GM21737 (cell line): ENCODE measurements at regions not wholly inside any gene's neighbourhood (a gene's known extent, or its start where the extent isn't known, plus 50 kb on each side); places are given as distances from the start of the nearest gene placed in this dataset.

ENCODE experiments used
- ATAC-seq: cut with Tn5 transposase; IDR thresholded peaks from one replicate; pipeline ENCODE4 v1.9.1; 2021; ENCODE audit warnings: mild to moderate bottlenecking, moderate library complexity; ENCODE audit not compliant: unreplicated experiment

DNA sequence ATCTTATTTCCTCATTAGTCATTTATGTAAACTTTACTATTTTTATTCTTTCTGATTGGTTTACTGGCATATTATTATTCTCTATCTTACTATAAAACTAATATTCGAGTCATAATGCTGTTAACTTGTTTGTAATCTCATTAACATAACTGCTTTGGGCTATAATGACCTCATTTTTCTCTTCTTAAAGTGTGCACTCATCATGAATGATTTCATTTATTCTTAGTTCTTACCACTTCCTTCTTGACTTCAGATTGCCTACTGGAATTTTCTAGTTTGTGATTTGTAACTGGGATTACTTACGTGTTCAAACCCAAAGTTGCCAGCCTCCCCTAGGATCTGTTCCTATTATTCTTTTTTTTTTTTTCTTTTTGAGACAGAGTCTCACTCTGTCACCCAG is 91.8 kb upstream of the TNFAIP3 start:
- no peak for ATAC-seq

DNA sequence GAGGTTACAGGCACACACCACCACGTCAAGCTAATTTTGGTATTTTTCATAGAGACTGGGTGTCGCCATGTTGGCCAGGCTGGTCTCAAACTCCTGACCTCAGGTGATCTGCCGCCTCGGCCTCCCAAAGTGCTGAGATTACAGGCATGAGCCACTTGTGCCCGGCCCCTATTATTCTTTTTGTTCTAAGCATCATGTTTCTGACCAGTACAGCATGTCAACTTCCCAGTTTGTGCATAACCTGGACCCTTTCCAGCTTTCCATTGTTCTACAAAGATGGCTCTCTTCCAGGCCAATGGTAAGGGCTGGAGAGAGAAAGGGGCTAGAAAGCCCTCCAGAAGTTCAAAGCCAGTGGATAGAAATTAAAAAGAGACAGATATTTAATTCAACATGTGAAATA is 91.3 kb upstream of the TNFAIP3 start:
- no peak for ATAC-seq

DNA sequence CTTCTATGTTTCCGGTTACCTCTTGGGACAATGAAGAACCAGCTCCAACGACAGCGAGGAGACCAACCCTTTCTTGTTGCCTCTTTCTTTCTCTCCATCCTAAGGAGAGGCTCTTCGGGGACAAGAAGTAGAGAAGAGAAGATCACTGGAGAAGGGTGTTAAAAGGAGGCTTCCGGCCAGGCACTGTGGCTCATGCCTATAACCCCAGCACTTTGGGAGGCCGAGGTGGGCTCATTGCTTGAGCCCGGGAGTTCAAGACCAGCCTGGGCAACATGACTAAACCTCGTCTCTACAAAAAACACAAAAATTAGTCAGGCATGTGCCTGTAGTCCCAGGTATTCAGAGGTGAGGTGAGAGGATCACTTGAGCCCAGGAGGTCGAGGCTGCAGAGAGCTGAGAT is 90.8 kb upstream of the TNFAIP3 start:
- ATAC-seq = no peak

DNA sequence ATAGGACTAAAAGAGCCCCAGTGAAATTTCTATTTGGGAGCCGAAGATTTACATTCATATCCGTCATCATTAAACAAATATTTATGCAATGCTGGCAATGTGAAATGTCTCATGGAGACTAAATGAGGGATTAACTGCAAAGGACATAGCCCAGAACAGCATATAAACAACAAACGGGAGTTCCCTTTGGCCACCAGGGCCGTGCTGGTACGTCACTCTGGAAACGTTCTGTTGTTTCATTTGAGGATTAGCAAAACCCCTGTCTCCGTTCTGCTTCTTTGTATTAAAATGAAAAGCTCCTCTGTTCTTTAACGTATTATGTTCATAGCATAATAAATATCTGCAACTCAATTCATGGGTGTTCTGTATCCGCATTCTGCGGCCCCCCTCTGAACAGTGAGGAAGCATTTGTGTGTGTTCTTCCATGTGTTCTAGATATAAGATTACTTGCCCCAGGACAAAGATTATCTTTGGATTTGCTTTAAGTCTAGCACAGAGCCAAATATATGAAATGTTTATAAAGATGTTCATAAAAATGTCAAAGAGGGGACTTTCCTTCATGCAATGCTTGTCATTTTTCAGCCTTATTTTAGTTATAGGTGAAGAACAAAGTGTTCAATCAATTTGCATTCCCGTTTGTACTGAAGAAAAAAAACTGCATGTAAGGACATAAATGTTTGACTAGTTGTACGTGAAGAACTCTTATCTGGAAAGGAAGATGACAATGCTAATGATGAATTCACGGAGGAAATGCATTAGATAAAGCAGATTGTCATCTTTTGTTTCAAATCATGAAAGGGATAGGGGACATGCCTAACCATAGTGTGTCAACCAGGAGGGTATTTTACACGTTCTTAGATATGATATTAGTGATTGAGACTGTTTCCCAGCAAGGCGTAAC is 90.0 kb upstream of the TNFAIP3 start:
- no peak for ATAC-seq

DNA sequence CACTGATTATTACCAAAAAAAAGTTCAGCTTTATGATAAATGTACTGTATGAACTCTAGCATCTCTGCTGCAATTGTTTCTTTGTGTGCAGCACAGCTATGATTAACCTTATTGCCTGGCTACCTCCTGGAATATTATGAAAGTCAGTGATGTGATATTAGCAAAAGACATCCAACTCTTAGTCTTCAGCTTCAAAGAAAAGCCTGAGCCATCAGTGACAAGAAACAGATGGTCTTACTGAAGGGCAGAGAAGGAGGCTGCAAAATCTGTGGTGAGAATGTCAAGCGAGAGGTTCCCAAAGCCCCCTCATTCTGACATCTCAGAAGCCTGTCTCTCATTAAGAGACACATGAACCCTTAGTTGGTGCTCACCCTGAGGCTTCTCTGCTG is 89.4 kb upstream of the TNFAIP3 start:
- ATAC-seq = no peak

DNA sequence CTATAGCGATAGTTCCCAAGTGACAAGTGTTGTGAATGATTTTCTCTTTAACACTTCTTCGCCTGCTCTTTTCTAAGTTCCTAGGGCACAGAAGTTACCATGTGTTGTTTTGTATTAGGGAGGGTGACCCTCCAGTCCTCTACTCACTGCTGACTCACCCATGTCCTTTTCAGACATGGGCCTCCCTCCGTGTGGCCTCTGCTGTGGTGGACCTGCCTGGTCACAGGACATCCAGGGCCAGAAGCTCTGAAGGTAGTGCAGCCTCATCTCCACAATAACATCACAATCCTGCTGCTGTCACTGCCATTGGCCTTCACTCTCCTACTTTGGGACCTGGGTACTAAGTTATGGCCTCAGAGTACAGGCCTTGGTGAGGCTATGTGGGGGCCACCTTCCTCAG is 87.1 kb upstream of the TNFAIP3 start:
- no peak for ATAC-seq

DNA sequence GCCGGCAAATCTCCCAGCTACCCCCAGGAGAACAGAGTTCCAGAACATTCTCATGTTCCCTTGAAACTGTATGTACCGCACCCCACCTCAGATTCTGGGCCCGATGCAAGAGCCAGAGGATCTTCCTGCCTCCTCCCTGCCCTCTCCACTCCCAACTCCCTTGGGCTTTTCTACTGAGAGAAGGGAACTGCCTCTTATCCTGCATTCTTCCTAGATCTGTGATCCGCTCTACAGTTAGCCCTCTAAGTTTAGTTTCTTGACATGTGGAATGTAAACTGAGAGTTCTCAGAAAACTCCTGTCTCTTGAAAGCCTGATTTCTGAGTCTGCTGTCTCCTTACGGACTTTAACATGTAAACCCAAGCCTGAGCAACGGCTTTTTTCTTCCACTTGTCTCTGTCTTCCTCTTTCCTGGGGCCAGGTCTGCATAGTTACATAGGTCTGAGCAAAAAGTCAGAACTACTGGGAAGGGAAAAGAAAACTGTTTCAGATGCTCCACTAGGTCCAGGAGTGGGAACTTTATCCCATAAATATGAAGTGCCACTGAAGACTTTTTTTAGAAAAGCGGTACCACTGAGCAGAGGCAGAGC is 86.5 kb upstream of the TNFAIP3 start:
- ATAC-seq = no peak

DNA sequence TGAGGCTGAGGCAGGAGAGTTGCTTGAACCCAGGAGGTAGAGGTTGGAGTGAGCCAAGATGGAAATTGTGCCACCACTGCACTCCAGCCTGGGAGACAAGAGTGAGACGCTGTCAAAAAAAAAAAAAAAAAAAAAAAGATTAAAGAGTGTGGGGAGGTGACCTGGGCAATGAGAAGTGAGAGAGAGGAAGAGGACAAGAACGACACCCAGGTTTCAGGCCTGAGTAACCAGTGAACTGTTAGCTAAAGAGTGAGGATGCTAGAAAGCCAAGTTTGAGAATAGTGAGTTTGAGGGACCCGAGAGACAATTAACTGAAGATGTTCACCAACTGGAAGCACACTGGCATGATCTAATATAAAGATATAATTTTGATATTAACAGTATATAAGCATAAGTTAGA is 85.4 kb upstream of the TNFAIP3 start:
- no peak for ATAC-seq

DNA sequence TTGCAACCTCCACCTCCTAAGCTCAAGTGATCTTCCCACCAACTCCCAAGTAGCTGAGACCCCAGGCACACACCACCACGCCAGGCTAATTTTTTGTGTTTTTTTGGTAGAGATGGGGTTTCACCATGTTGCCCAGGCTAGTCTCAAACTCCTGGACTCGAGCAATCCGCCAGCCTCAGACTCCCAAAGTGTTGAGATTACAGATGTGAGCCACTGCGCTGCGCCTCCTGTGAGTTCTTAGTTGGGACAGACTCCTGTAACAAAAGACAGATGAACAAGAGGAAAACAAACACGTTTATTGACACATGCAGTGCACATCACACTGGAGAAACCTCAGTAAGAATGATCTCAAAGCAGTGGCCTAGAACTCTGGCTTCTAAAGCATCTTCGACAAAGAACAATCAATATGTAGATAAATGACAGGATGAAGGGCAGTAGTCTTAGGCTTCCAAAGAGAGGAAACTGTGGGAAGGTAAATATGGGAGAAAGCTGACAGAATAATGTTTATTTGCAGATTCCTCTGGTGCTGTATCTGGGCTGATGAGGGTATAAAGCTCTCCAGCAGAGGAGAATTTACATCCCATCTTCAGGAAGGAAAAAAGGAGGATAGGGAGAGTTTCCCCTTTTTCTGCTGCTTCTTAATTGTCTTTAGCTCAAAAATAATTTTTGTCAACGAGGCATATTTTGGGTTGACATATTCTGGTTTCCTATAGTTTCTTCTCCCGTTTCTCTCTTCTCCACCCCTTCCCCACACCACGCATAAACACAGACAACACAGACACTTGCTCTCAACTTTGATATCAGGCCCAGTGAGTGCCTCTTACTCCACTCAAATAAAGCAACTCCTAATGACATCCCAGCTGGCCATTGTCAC is 84.7 kb upstream of the TNFAIP3 start:
- no peak for ATAC-seq

DNA sequence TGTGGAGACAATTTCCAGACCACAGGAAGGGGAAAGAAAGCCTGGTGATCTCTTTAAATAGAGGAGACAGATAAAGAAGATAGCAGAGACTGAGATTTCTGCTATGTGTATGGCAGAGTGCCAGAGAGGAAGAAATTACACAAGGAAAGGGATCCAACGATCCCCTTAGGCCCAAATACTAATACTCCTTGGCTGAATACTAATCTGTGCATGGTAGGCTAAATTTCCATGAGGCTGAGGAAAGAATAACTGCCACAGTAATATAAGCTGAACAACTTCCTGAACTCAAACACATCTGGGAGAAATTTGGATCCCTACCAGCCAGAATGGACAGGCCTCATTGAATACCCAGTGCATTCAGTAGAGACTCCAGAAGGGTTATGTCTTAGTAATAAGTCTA is 83.3 kb upstream of the TNFAIP3 start:
- no peak for ATAC-seq

DNA sequence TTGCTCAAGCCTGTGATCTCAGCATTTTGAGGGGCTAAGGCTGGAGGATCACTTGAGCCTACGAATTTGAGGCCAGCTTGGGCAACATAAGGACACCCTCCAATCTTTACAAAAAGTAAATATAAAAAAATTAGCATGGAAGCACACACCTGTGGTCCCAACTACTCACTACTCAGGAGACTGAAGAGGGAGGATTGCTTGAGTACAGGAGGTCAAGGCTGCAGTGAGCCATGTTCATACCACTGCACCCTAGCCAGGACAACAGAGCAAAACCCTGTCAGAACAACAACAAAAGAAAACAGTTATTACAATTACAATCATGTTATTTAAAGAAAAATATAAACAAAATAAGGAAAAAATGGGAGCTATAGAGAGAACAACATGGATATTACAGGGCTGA is 82.5 kb upstream of the TNFAIP3 start:
- ATAC-seq = no peak

DNA sequence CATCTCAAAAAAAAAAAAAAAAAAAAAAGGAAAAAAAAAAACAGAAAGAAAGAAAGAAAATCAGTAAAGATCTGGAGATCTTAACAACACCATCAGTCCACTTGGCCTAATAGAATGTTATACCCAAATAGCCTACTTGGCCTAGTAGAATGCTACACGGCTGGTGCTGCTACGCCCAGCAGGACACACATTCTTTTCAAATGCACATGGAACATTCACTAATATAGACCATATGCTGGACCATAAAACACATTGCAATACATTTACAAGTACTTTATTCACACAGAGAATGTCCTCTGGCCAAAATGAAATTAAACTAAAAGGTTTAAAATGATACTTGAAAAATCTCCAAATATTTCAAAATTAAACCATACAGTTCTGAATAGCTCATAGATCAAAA is 80.0 kb upstream of the TNFAIP3 start:
- ATAC-seq = no peak

DNA sequence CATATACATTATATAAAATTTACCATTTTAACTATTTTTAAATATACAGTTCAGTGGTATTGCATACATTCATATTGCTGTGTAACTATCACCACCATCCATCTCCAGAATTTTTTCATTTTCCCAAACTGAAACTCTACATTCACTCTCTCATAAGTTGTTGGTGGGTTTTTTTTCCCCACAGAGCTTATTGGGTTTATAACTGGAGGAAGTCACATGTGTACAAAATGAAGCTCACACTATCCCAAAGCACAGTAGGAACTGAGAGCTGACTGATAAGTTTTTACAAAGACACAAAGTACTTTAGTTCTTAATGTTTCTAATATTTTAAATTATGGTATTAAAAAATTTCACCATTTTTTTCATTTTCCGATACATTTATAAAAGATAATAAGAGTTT is 78.8 kb upstream of the TNFAIP3 start:
- ATAC-seq = no peak

DNA sequence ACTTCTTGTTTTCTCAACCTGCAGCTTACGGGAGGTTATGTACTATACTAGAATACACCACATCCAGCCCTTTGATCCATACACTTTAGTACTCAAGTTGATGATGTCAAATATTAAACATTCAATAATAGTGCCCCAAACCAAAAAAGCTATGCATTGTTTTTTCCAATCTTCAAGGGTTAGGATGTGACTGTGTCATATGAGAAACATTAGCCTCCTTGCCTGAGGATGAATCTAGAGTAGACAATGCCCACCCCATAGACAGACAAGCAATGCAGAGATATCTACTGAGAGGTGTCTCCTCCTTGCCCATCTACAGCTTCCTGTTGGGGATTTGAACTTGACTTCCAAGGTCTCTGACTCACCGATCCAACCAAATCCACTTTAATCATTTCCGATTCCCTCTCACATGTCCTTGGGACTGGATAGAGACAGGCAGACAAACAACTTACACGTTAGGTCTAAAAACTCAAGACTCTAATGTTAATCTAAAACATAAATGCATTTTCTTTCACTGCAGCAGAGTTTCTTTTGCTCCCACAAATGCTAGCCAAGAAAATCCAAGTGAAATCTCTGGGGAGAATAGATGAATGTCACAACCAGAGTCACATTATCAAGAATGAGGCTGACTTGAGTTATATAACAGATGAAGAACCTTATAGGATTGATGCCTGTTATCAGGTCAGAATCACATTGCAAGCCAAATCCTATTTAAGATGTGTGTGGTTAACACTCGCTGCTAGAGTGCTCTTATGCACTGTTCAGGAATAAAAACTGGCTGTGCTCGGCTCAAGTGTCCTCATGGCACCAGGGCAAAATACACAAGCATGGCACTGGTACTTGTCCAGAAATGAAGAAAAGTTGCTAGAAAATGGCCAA is 75.5 kb upstream of the TNFAIP3 start:
- no peak for ATAC-seq

DNA sequence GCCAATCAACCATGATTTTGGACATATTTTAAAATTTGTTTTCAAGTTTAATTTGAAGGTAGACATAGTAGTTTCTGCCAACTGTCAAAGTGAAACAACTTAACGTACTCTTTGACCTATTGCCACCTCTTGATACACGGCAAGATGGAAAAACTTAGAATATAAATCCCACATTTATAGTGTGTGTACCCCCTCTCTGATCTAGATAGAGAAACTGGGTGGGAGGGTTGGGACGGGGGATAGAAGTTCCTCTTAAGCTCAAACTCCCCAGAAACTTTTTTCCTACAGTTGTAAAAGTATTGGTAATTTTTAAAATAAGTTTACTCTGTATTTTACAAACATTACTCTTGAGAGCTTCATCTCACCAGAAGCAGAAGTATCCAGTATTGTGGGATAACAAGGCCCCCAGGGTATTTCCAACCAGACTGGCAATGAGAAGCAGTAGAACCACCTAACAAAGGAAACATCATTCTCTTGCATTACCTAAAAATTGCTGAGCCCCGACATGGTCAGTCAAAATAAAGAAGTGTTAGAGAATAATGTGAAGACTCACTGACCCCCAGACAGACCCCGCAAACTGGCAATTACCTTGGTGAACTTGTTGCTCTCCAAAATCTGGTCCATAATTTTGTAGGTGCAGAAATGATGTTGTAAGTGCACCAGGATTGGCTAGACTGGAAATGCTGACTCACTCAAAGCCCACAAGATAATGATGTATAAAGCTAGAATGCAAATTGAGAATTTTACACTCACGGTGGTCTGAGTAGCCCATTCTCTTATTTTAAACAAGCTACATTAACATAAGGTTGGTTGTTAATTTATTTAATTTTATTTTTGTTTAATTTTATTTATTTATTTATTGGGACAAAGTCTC is 74.7 kb upstream of the TNFAIP3 start:
- ATAC-seq = no peak

DNA sequence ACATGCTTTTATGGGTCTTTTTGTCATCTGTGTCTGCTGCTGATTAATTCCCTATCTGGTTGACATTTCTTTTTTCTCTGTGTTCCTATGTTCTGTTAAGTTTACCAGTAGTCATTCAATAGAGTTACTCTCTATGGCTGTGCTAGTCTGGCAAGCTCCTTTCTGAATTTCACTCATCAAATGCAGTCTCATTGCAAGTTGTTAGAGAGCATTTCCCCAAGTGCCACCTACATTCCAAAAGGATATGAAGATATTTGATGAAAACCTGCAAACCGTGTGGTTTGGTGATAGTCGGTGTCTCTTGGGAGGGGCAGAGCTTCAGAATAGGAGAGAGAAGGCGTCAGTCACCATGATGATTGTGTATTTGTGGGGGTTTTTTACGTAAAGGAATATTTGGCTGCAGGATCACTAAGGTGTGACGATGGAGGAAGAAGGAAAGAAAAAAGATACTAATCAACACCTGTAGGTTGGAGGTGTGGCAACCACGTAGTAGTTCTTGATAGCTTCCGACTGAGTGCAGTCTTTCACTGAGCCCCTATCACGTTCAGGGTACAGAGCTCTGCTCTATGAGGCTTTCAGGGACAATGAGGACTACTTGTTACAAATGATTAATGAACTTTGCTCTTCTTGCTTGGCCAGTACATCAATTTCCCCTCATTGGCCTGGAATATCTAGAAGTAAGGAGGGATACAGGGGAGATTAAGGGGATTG is 73.1 kb upstream of the TNFAIP3 start:
- no peak for ATAC-seq

DNA sequence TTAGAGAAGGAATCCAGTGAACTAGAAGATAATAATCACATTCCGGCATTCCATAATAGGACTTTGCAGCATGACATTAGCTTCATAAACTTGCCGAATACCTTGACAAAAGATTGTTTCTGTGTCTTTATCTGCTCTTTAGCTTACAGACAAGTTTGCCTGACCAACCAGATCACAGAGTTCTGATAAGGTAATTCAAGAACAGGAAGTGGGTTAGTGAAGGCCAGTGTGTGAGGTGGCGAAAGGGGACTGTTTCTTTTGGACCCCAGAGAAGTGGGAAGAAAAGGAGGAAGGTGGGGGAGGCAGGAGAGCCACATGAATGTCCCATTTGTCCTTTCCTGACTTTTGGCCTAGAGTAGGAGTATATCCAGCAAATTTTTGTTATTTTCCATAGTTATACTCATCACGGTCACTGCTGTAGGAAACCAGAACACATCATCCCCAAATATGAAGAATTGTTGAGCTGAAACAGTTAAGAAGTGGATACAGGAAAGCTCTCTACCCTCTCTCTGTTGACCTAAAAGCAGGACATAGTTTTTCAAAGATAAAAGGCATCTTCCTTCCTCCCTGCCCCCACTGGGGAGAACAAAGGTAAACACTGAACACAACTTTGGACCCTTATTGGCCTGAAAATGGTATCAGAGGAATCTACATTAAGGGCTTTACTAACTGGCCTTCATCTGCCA is 72.4 kb upstream of the TNFAIP3 start:
- ATAC-seq = no peak

DNA sequence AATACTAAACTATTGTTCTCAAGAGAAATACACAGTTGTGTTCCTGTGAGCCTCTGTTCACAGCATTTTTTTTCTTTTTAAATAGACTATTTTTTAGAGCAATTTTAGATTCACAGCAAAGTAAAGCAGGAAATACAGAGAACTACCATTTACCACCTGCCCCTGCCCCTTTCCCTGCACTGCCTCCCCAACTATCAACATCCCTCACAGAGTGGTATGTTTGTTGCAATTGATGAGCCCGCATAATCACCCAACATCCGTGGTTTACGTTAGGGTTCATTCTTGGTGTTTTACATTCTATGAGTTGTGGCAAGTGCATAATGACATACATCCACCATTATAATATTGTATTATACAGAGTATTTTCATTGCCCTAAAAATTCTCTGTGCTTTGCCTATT is 71.6 kb upstream of the TNFAIP3 start:
- ATAC-seq = no peak

DNA sequence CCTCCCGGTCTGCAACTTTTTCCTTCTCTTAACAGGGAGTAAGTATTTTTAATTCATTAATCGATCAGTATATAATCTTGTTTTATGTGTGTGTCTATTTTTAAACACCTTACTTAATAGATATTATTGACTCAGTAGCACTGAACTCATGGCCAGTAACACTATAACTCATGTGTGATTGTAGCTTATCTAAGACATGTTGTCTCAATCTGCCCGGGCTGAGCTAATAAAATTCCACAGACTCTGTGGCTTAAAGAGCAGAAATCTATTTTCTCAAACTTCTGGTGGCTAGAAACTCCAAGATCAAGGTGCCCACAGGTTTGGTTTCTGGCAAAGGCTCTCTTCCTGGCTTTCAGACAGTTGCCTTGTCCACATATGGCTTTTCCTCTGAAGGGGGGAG is 68.8 kb upstream of the TNFAIP3 start:
- no peak for ATAC-seq
